ENCODE measurements at regions not wholly inside any gene's neighbourhood (a gene's known extent, or its start where the extent isn't known, plus 50 kb on each side); places are given as distances from the start of the nearest gene placed in this dataset.

- DNase-seq (ENCODE audit: low spot score), result no peak
- no peak for TF ChIP-seq CTCF (IDR thresholded peaks at IDR 0.05)
These were observed 71.2 kb upstream of the C3orf80 start for GRCh38 chr3:160154033-160154432.

GRCh38 chr3:160154596-160154995 is 70.6 kb upstream of the C3orf80 start:
- Histone ChIP-seq H3K9me3 (no peaks in the 10 kb centered on the region), H3K27ac (no peak overlapping the region), H3K27me3 (no peaks in the 10 kb centered on the region), H3K4me3 (no peak overlapping the region), H3K36me3 (no peaks in the 10 kb centered on the region), H3K4me1 (no peaks in the 10 kb centered on the region)
- no peak for TF ChIP-seq CTCF (IDR thresholded peaks at IDR 0.05)
- no peak for DNase-seq (ENCODE audit: low spot score)

More at GRCh38 chr3:160154033-160154432, 71.2 kb upstream of the C3orf80 start:
- H3K4me1 ChIP-seq, result no peaks in the 10 kb centered on the region
- H3K27ac ChIP-seq, result no peak overlapping the region
- H3K4me3 ChIP-seq, result no peak overlapping the region
- no peaks in the 10 kb centered on the region for H3K36me3 ChIP-seq
- no peaks in the 10 kb centered on the region for H3K9me3 ChIP-seq
- no peaks in the 10 kb centered on the region for H3K27me3 ChIP-seq

- no peak for TF ChIP-seq CTCF (IDR thresholded peaks at IDR 0.05)
- Histone ChIP-seq H3K27me3 (no peaks in the 10 kb centered on the region), H3K36me3 (no peaks in the 10 kb centered on the region), H3K27ac (no peak overlapping the region), H3K4me1 (no peaks in the 10 kb centered on the region), H3K4me3 (no peak overlapping the region), H3K9me3 (no peaks in the 10 kb centered on the region)
- no peak for DNase-seq (ENCODE audit: low spot score)
These were observed 67.9 kb upstream of the C3orf80 start for GRCh38 chr3:160157321-160157720.

GRCh38 chr3:160159341-160159740 is 65.9 kb upstream of the C3orf80 start:
- no peaks in the 10 kb centered on the region for H3K27me3 ChIP-seq

GRCh38 chr3:160159806-160160205 is 65.4 kb upstream of the C3orf80 start:
- H3K36me3 ChIP-seq, result no peaks in the 10 kb centered on the region
- TF ChIP-seq CTCF (IDR thresholded peaks at IDR 0.05), result no peak
- no peak overlapping the region for H3K27ac ChIP-seq
- no peak for DNase-seq (ENCODE audit: low spot score)
- H3K4me3 ChIP-seq, result no peak overlapping the region
- no peaks in the 10 kb centered on the region for H3K9me3 ChIP-seq
- no peaks in the 10 kb centered on the region for H3K27me3 ChIP-seq
- no peaks in the 10 kb centered on the region for H3K4me1 ChIP-seq

More at GRCh38 chr3:160159341-160159740, 65.9 kb upstream of the C3orf80 start:
- TF ChIP-seq CTCF (IDR thresholded peaks at IDR 0.05), result no peak
- Histone ChIP-seq H3K27ac (no peak overlapping the region), H3K4me1 (no peaks in the 10 kb centered on the region), H3K9me3 (no peaks in the 10 kb centered on the region), H3K4me3 (no peak overlapping the region), H3K36me3 (no peaks in the 10 kb centered on the region)
- no peak for DNase-seq (ENCODE audit: low spot score)

- Histone ChIP-seq H3K36me3 (no peaks in the 10 kb centered on the region), H3K27ac (no peak overlapping the region), H3K4me3 (no peak overlapping the region), H3K27me3 (no peaks in the 10 kb centered on the region), H3K9me3 (no peaks in the 10 kb centered on the region), H3K4me1 (no peaks in the 10 kb centered on the region)
- DNase-seq (ENCODE audit: low spot score), result no peak
- TF ChIP-seq CTCF (IDR thresholded peaks at IDR 0.05), result no peak
These were observed 63.3 kb upstream of the C3orf80 start for GRCh38 chr3:160161921-160162320.
